A673 (cell line): ENCODE measurements at regions not wholly inside any gene's neighbourhood (a gene's known extent, or its start where the extent isn't known, plus 50 kb on each side); places are given as distances from the start of the nearest gene placed in this dataset.

Experiments used
- BruUV-seq: library from RNA; stranded (reverse); fragments of 400-500 nt; replicated peaks from 2 replicates; lab custom pipeline; 2021; lab: Mats Ljungman, UMichigan
- CTCF ChIA-PET: fragments of 300-600 bp; sonication (Branson Sonifier 250); formaldehyde crosslinking; loops from one replicate; lab custom pipeline; 2022; ENCODE audit warnings: antibody characterized with exemption; lab: Charles Lee
- POLR2A ChIA-PET: fragments of 300-600 bp; sonication (Branson Sonifier 250); formaldehyde crosslinking; loops from one replicate; lab custom pipeline; 2022; ENCODE audit warnings: antibody characterized with exemption; ENCODE audit not compliant: low non-redundant PET; lab: Charles Lee
- DNase-seq: peaks from one replicate; pipeline ENCODE4 v3.0.0-alpha.2; 2015; ENCODE audit warnings: low spot score
- H3K27ac ChIP-seq: fragments of 200-600 bp; sonication (generic); 2 replicates; pipeline ENCODE4 v1.5.1; 2016; ENCODE audit warnings: mixed run types, low read depth, mild to moderate bottlenecking, mixed read lengths, antibody characterized with exemption, low read length; ENCODE audit not compliant: poor library complexity, severe bottlenecking
- H3K27me3 ChIP-seq: fragments of 200-600 bp; sonication (generic); replicated peaks from 2 replicates; pipeline ENCODE4 v1.6.1; 2017; ENCODE audit warnings: mixed run types, low read depth, mild to moderate bottlenecking, mixed read lengths, antibody characterized with exemption, low read length; ENCODE audit not compliant: insufficient read depth, poor library complexity
- H3K36me3 ChIP-seq: fragments of 200-600 bp; sonication (generic); 2 replicates; pipeline ENCODE4 v1.6.1; 2016; ENCODE audit warnings: mixed run types, mild to moderate bottlenecking, mixed read lengths, antibody characterized with exemption, low read length; ENCODE audit not compliant: insufficient read depth, poor library complexity, severe bottlenecking
- H3K4me1 ChIP-seq: fragments of 200-600 bp; sonication (generic); 2 replicates; pipeline ENCODE4 v1.6.1; 2017; ENCODE audit warnings: mixed run types, mild to moderate bottlenecking, mixed read lengths, antibody characterized with exemption, low read length; ENCODE audit not compliant: insufficient read depth, poor library complexity, severe bottlenecking
- H3K4me3 ChIP-seq: fragments of 200-600 bp; sonication (generic); 2 replicates; pipeline ENCODE4 v1.5.1; 2016; ENCODE audit warnings: low read depth, mixed run types, mild to moderate bottlenecking, mixed read lengths, low read length; ENCODE audit not compliant: poor library complexity, severe bottlenecking
- H3K9me3 ChIP-seq: fragments of 200-600 bp; sonication (generic); 2 replicates; pipeline ENCODE4 v1.6.1; 2016; ENCODE audit warnings: mixed run types, low read depth, mild to moderate bottlenecking, mixed read lengths, antibody characterized with exemption, low read length; ENCODE audit not compliant: poor library complexity, severe bottlenecking
- CTCF ChIP-seq: fragments of 300-800, 200-600 bp; sonication (generic); conservative IDR thresholded peaks from 2 replicates; pipeline ENCODE4 v1.5.1; 2017; ENCODE audit warnings: low read depth, mild to moderate bottlenecking, antibody characterized with exemption, low read length, moderate library complexity, mixed read lengths
- EZH2 ChIP-seq: fragments of 200-600 bp; sonication (generic); IDR thresholded peaks from 2 replicates; pipeline ENCODE4 v1.6.1; 2017; ENCODE audit warnings: borderline replicate concordance, low read depth, mild to moderate bottlenecking, mixed read lengths, antibody characterized with exemption, low read length; ENCODE audit not compliant: poor library complexity, severe bottlenecking
- intact Hi-C: fragments of 100-400 bp; cut with micrococcal nuclease; formaldehyde crosslinking; loops from one replicate; pipeline ENCODE4 v1.10.0; 2022; ENCODE audit not compliant: unreplicated experiment

- Histone ChIP-seq H3K4me3 (no peak overlapping the region), H3K9me3 (no peaks in the 10 kb centered on the region), H3K36me3 (no peaks in the 10 kb centered on the region), H3K27ac (no peak overlapping the region), H3K4me1 (no peaks in the 10 kb centered on the region), H3K27me3 (no peaks in the 10 kb centered on the region)
- TF ChIP-seq EZH2 (no peak), CTCF (no peak)
- DNase-seq, result no peak
- intact Hi-C loops, result no loop called here
- ChIA-PET CTCF (no interaction called here), POLR2A (no interaction called here)
- BruUV-seq, result no TSS peak
These were observed 184.9 kb upstream of the PCDH7 start for GRCh38 chr4:30535255-30535654.

GRCh38 chr4:30536231-30536630 is 183.9 kb upstream of the PCDH7 start:
- BruUV-seq, result no TSS peak
- intact Hi-C loops, result no loop called here
- H3K36me3 ChIP-seq, result no peaks in the 10 kb centered on the region
- CTCF ChIA-PET, result no interaction called here
- no peak overlapping the region for H3K27ac ChIP-seq
- no peak for DNase-seq
- POLR2A ChIA-PET, result no interaction called here
- no peaks in the 10 kb centered on the region for H3K27me3 ChIP-seq
- H3K4me3 ChIP-seq, result no peak overlapping the region
- TF ChIP-seq EZH2 (no peak), CTCF (no peak)
- no peaks in the 10 kb centered on the region for H3K4me1 ChIP-seq
- H3K9me3 ChIP-seq, result no peaks in the 10 kb centered on the region

GRCh38 chr4:30537456-30537855 is 182.7 kb upstream of the PCDH7 start:
- POLR2A ChIA-PET, result no interaction called here
- Histone ChIP-seq H3K27me3 (no peaks in the 10 kb centered on the region), H3K36me3 (no peaks in the 10 kb centered on the region), H3K4me3 (no peak overlapping the region), H3K4me1 (no peaks in the 10 kb centered on the region), H3K27ac (no peak overlapping the region), H3K9me3 (no peaks in the 10 kb centered on the region)
- no TSS peak for BruUV-seq
- intact Hi-C loops, result no loop called here
- DNase-seq, result peak; percentile 56
- TF ChIP-seq EZH2 (no peak), CTCF (no peak)
- CTCF ChIA-PET, result no interaction called here
